Gastrocnemius medialis (tissue), 4 donors: ENCODE measurements at regions not wholly inside any gene's neighbourhood (a gene's known extent, or its start where the extent isn't known, plus 50 kb on each side); places are given as distances from the start of the nearest gene placed in this dataset.
"Not testable (repeated sequence)": the region's sequence is repeated elsewhere in the genome, so short reads cannot be mapped to it uniquely, and the experiment has no call there.

Experiments
- ATAC-seq, 2 donors: fragments of 150-250 bp; one replicate each; pipeline ENCODE4 v1.9.1; 2016
- DNase-seq, 2 donors: peaks; one replicate each; pipeline ENCODE4 v3.0.0-alpha.2; 2019
- H3K27ac ChIP-seq, 4 donors: fragments of 200-600 bp; sonication (generic); 1 replicate in 1 of 4; 2 replicates in 3 of 4; pipeline ENCODE4 v1.5.1; 2016 to 2018; ENCODE audit warnings: mild to moderate bottlenecking in 2 of 4, moderate library complexity in 1 of 4
- H3K27me3 ChIP-seq, 3 donors: fragments of 200-600 bp; sonication (generic) in 2 of 3; 1 replicate in 1 of 3; 2 replicates in 2 of 3; pipeline versions ENCODE4 v1.5.1 to v1.6.0; 2016 to 2019; ENCODE audit warnings: mild to moderate bottlenecking in 1 of 3, moderate library complexity in 1 of 3
- H3K36me3 ChIP-seq, 2 donors: fragments of 200-600 bp; sonication (generic) in 1 of 2; one replicate each; pipeline ENCODE4 v1.5.1; 2017 to 2018
- H3K4me1 ChIP-seq, 2 donors: fragments of 200-600 bp; sonication (generic) in 1 of 2; one replicate each; pipeline ENCODE4 v1.5.1; 2016 to 2017; ENCODE audit warnings: mild to moderate bottlenecking in 2 of 2
- H3K4me3 ChIP-seq, 4 donors: fragments of 200-600 bp; sonication (generic) in 3 of 4; 1 replicate in 1 of 4; 2 replicates in 3 of 4; pipeline ENCODE4 v1.5.1; 2016 to 2019; ENCODE audit warnings: mild to moderate bottlenecking in 2 of 4
- H3K9me3 ChIP-seq, 3 donors: fragments of 200-600 bp; sonication (generic) in 2 of 3; 1 replicate in 1 of 3; 2 replicates in 2 of 3; pipeline ENCODE4 v1.5.1; 2016 to 2019
- POLR2A ChIP-seq, 2 donors: fragments of 450-650 bp; IDR thresholded peaks; one replicate each; pipeline ENCODE4 v1.6.1; 2017; ENCODE audit warnings: antibody characterized with exemption in 2 of 2, mild to moderate bottlenecking in 2 of 2, moderate library complexity in 2 of 2
- in situ Hi-C, 4 donors: fragments of 200-750 bp; cut with MboI; loops; one replicate each; pipeline versions ENCODE4 v1.15.0 to v1.8.0; 2017; ENCODE audit warnings: low sequenced_read_pairs in 4 of 4
- intact Hi-C: fragments of 100-400 bp; cut with DNase I; formaldehyde crosslinking; loops from one replicate; pipeline ENCODE4 v1.15.1; 2023; ENCODE audit warnings: low total_unique reads
- TF ChIP-seq, protein P1 (sequence below), 5 experiments: fragments of 450-650 bp in 3 of 5; fragments of 200-600 bp in 2 of 5; sonication (generic) in 2 of 5; IDR thresholded peaks in 4 of 5; conservative IDR thresholded peaks in 1 of 5; 1 replicate in 4 of 5; 2 replicates in 1 of 5; pipeline ENCODE4 v1.5.1; 2016 to 2019; ENCODE audit warnings: antibody characterized with exemption in 5 of 5, mild to moderate bottlenecking in 3 of 5, moderate library complexity in 3 of 5

DNA sequence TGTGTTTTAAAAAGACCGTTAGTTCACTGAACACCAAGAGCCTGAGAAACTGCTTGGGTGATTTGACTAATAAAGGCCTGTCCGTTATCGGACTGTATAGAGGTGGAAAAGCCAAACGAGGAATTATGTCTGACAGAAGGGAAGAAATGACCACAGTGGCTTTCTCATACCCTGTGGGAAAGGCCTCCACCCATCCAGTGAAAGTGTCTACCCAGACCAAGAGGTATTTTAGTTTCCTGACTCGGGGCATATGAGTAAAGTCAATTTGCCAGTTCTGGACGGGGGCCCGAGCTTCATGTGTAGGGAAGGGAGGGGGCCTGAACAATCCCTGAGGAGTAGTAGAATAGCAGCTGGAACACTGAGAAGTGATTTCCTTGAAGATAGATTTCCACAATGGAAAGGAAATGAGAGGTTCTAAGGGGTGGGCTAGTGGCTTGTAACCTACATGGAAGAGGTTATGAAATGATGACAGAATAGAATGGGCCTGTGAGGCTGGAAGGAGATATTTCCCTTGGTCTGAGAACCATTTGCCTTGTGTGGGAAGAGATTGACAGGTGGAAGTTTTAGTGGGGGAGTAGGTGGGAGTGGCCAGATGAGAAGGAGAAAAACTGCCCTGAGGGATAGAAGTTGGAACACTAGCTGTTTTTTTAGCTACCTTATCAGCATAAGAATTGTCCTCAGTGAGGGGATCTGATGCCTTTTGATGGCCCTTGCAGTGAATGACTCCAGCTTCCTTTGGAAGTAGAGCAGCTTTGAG is 106.4 kb upstream of the PPM1J start:
- H3K4me1 ChIP-seq, H3K27me3 ChIP-seq, H3K36me3 ChIP-seq, H3K4me3 ChIP-seq, in situ Hi-C loops, DNase-seq, H3K9me3 ChIP-seq, ATAC-seq, H3K27ac ChIP-seq, intact Hi-C loops: not testable (repeated sequence)

DNA sequence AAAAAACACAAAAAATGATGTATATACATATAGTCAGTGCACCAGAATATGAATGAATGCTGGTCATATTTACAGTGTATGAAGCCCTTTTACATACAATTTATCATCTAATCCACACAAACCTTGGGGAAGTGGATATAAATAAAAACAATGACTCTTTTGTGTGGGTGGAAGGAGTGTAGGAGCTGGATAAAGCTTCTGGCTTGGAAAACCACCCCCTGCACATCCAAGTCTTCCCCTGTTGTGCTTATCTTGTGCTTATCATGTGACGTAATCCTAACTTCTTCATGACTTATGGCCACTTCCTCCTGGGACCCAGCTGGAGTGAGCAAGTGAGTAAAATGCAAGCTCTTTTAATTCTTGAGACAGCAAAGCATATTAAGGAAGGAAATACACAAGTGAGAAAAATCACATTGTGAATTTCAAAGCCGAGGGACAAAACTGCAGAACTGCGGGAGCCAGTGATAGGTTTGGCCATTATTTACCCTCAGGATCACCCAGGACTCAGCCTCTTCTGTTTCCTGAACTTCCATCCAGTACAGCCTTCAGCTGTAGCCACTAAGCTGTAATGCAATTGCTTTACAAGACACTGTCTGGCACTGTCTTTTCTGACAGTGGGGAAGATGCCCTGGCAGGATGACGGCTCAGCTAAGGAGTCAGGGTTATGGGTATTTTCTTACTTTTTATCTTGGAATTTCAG is 104.0 kb upstream of the PPM1J start:
- Histone ChIP-seq H3K4me1 (no peaks in the 10 kb centered on the region), H3K27ac (no peak overlapping the region), H3K9me3 (no peaks in the 10 kb centered on the region), H3K4me3 (no peak overlapping the region), H3K27me3 (no peaks in the 10 kb centered on the region), H3K36me3 (no peaks in the 10 kb centered on the region)
- ATAC-seq (no peak), DNase-seq (no peak)
- TF ChIP-seq, protein P1, sequence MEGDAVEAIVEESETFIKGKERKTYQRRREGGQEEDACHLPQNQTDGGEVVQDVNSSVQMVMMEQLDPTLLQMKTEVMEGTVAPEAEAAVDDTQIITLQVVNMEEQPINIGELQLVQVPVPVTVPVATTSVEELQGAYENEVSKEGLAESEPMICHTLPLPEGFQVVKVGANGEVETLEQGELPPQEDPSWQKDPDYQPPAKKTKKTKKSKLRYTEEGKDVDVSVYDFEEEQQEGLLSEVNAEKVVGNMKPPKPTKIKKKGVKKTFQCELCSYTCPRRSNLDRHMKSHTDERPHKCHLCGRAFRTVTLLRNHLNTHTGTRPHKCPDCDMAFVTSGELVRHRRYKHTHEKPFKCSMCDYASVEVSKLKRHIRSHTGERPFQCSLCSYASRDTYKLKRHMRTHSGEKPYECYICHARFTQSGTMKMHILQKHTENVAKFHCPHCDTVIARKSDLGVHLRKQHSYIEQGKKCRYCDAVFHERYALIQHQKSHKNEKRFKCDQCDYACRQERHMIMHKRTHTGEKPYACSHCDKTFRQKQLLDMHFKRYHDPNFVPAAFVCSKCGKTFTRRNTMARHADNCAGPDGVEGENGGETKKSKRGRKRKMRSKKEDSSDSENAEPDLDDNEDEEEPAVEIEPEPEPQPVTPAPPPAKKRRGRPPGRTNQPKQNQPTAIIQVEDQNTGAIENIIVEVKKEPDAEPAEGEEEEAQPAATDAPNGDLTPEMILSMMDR (IDR thresholded peaks at IDR 0.05 in 4 of 5, conservative IDR thresholded peaks at IDR 0.05 in 1 of 5) = no peak
- no peak for TF ChIP-seq POLR2A (IDR thresholded peaks at IDR 0.05)
- intact Hi-C loops = no loop called here
- in situ Hi-C loops = no loop called here

DNA sequence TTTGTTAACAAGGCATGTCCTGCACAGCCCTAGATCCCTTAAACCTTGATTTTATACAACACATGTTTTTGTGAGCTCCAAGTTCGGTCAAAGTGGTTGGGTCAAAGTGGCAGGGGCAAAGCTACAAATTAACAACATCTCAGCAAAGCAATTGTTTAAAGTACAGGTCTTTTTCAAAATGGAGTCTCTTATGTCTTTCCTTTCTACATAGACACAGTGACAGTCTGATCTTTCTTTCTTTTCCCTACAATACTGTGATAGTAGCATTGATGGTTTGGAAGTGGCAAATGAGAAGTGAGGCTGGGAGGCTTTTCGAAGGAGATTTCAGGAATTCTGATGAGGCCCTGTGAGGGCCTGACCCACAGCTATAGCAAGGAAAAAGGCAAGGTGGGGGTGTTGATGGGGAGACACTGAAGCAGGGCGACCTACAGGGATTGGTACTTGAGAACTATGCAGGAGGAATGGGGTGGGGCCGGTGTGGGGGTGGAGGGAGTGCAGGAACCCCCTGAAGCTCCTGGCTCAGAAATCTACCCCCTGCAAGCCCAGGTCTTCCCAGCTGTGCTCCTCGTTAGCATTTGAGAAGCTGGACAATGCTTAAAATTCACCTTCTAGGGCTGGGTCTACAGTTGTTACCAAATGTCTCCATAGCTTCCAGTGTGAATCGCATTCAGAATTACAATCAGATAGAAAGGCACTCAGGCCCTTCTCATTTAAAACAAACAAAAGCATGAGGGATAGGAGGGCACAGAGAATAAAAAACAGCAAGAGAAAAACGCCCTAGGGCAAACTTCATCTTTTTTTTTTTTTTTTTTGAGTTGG is 102.6 kb upstream of the PPM1J start:
- Histone ChIP-seq H3K4me3 (no peak overlapping the region), H3K36me3 (no peaks in the 10 kb centered on the region), H3K27me3 (no peaks in the 10 kb centered on the region), H3K27ac (no peak overlapping the region), H3K9me3 (no peaks in the 10 kb centered on the region), H3K4me1 (no peaks in the 10 kb centered on the region)
- DNase-seq (no peak), ATAC-seq (no peak)
- in situ Hi-C loops = no loop called here
- TF ChIP-seq POLR2A (IDR thresholded peaks at IDR 0.05) = no peak
- TF ChIP-seq, protein P1 (IDR thresholded peaks at IDR 0.05 in 4 of 5, conservative IDR thresholded peaks at IDR 0.05 in 1 of 5) = no peak
- intact Hi-C loops = no loop called here

DNA sequence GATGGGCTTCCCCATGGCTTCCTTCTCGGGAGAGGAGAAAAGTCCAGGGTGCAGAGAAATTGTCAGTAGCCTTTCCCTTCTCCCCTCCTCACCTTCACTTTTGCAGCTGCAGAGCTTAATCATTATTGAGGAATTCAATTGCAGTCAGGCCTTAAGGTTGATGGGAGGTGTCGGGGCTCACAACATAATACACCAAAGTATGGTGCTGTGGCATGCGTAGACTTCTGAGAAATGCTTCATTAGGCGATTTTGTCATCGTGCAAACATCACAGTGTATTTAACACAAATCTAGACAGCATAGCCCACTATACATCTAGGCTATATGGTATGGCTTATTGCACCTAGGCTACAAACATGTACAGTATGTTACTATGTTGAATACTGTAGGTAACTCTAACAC is 100.2 kb upstream of the PPM1J start:
- Histone ChIP-seq H3K27me3 (no peaks in the 10 kb centered on the region), H3K36me3 (no peaks in the 10 kb centered on the region), H3K27ac (no peak overlapping the region), H3K4me3 (no peak overlapping the region), H3K9me3 (no peaks in the 10 kb centered on the region), H3K4me1 (no peaks in the 10 kb centered on the region)
- DNase-seq (no peak), ATAC-seq (no peak)
- intact Hi-C loops (no loop called here), in situ Hi-C loops (no loop called here)
- TF ChIP-seq POLR2A (IDR thresholded peaks at IDR 0.05) = no peak
- TF ChIP-seq, protein P1 (IDR thresholded peaks at IDR 0.05 in 4 of 5, conservative IDR thresholded peaks at IDR 0.05 in 1 of 5) = no peak

- H3K27ac ChIP-seq, H3K9me3 ChIP-seq, H3K4me3 ChIP-seq, in situ Hi-C loops, ATAC-seq, intact Hi-C loops, H3K36me3 ChIP-seq, H3K4me1 ChIP-seq, H3K27me3 ChIP-seq, DNase-seq: not testable (repeated sequence)
Measured at GRCh38 chr1:112814645-112815044, 99.5 kb upstream of the PPM1J start.
